ENCODE measurements at regions not wholly inside any gene's neighbourhood (a gene's known extent, or its start where the extent isn't known, plus 50 kb on each side); places are given as distances from the start of the nearest gene placed in this dataset.

DNA sequence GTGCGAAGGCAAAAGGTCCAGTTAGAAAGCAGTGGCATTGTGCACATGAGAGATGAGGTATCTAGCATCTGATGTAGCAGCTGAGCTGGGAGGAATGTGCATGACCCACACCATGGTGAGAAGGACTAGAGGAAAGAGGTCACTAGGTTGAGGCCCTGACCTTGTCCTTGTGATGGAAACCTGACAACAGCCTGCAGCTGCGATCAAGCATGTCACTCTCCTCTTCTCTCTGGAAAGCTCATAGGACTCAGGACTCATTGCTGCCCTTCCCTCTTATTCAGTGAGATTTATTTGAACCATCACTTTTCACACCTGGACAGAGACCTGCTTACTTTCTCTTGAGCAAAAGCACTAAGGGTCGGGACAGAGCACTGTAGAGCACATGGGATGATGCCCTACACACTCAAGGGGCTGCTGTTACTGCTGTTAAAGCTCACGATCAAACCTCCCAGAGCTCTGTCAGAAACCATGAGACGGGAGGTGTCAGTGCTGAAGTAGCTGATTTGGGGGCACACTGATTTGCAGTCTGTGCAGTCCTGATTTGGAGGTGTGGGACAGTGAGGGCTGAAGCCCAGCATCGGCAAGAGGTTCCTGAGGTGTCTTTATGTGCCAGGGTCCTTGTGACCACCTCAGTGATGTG lies 104.3 kb downstream of the VPREB1 start:
- H3K27me3 ChIP-seq (ENCODE audit: control insufficient read depth, insufficient read depth, low read length), result no peaks in the 10 kb centered on the region
- H3K9me3 ChIP-seq (ENCODE audit: control insufficient read depth, low read length), result no peaks in the 10 kb centered on the region
- peaks cover 4% of the 10 kb centered on the region for H3K4me1 ChIP-seq (ENCODE audit: control insufficient read depth, insufficient read depth, low read length)
- no peak overlapping the region for H3K9ac ChIP-seq (ENCODE audit: low read length)
- H3K36me3 ChIP-seq (ENCODE audit: control insufficient read depth, insufficient read depth, low read length), result no peaks in the 10 kb centered on the region
- H3K4me3 ChIP-seq (ENCODE audit: low read length), result no peak overlapping the region

DNA sequence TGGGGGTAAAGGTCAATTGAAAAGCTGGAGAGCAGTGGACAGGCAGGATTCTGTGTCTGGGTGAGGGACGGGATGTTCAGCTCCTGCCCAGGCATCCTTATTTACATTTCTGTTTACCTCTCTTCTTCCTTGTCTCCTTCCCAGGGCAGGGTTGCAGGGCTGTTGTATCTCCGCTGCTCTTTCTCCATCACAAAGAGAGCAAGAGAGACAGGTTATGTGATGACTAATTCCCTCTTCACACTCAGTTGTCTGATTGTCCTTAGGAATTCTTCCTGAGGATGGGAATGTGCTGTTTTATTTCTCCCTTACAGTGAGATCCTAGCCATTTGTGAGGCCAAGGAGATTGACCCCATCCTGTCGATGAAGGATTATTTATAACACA lies 104.9 kb downstream of the VPREB1 start:
- Histone ChIP-seq H3K4me3 (ENCODE audit: low read length) (no peak overlapping the region), H3K36me3 (ENCODE audit: control insufficient read depth, insufficient read depth, low read length) (no peaks in the 10 kb centered on the region), H3K9ac (ENCODE audit: low read length) (no peak overlapping the region), H3K9me3 (ENCODE audit: control insufficient read depth, low read length) (no peaks in the 10 kb centered on the region), H3K27me3 (ENCODE audit: control insufficient read depth, insufficient read depth, low read length) (no peaks in the 10 kb centered on the region), H3K4me1 (ENCODE audit: control insufficient read depth, insufficient read depth, low read length) (no peaks in the 10 kb centered on the region)

DNA sequence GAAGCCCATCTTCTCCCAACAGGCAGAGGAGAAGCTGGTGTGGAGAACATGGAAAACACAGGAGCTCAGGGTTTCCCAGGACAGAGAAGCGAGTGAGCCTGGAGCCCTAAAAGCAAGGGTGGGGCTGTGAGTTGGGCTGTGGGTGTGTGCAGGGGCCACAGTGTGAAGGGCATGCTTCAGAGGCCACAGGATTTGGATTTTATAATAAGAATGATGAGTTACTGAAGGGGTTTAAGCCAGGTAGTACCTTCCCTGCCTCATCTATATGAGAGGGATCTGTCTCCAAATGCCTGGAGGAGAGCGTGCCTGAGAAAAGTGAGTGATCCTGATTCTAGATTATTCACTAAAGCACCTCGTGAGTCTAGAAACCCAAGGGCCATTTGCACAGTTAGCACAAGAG lies 106.8 kb downstream of the VPREB1 start:
- no peaks in the 10 kb centered on the region for H3K36me3 ChIP-seq (ENCODE audit: control insufficient read depth, insufficient read depth, low read length)

DNA sequence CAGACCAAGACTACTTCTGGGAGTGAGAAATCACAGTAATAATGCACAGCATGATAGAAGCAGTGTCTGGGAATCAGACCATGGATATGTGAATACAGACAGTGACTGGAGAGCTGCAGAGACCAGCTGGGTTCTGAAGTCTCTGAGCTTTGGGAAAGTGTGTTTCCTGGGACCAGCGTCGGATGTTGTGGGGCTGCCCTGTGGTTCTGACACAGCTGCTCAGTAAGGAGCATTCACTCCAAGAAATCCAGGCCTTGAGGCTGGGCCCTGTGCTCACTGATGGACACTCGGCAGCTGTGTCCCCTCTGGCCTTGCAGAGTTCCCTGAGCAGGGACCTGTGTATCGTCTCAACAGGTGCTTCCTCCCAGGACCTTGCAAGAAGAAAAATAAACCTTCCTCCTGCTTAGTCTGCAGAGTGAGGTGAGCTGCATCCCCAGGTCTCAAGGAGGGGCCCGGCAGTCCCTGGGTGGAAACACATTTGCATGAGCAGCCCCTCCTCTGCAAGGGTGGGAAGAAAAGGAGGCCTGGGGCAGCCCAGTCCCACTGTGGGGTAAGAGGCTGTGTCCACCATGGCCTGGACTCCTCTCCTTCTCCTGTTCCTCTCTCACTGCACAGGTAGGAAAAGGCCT lies 107.9 kb downstream of the VPREB1 start:
- Histone ChIP-seq H3K9ac (ENCODE audit: low read length) (no peak overlapping the region), H3K4me3 (ENCODE audit: low read length) (no peak overlapping the region), H3K27me3 (ENCODE audit: control insufficient read depth, insufficient read depth, low read length) (peaks cover 8% of the 10 kb centered on the region), H3K36me3 (ENCODE audit: control insufficient read depth, insufficient read depth, low read length) (no peaks in the 10 kb centered on the region), H3K4me1 (ENCODE audit: control insufficient read depth, insufficient read depth, low read length) (no peaks in the 10 kb centered on the region), H3K9me3 (ENCODE audit: control insufficient read depth, low read length) (no peaks in the 10 kb centered on the region)

More for the DNA sequence above, 106.8 kb downstream of the VPREB1 start:
- no peaks in the 10 kb centered on the region for H3K4me1 ChIP-seq (ENCODE audit: control insufficient read depth, insufficient read depth, low read length)
- no peaks in the 10 kb centered on the region for H3K27me3 ChIP-seq (ENCODE audit: control insufficient read depth, insufficient read depth, low read length)
- H3K4me3 ChIP-seq (ENCODE audit: low read length), result no peak overlapping the region
- H3K9me3 ChIP-seq (ENCODE audit: control insufficient read depth, low read length), result no peaks in the 10 kb centered on the region
- no peak overlapping the region for H3K9ac ChIP-seq (ENCODE audit: low read length)

DNA sequence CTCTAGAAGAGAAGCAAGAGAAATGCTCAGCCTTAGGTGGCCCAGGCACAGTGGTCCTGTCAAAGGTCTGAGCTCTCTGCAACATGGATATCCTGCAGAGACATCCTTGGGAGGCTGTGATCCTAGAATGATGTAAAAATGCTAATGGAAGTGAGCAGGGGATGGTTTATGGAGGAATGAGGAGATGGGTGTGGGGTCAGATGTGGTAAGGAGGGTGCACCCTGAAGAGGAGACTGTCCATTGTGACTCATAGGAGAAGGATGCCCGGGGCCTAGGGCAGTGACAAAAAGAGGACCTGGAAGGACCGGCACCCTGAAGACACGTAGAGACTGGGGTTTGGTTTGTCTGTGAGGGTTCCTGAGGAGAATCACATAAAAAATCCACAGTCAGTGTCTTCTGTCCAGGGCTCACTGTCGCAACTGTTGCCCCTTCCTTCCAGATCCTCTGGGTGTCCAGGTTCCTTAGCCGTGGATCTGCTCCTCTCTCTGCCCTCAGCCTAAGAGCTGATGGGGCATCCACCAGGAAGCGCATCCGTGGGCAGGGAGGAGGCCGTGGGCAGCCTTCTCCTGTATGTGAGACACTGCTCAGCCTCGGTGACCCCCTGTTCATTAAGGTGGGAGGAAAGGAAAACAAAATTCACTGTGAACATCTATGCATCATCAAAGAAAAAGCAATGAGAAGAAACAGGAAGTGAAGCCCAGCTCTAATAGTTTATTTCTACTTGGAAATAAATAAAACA lies 110.7 kb downstream of the VPREB1 start:
- Histone ChIP-seq H3K4me1 (ENCODE audit: control insufficient read depth, insufficient read depth, low read length) (no peaks in the 10 kb centered on the region), H3K9ac (ENCODE audit: low read length) (no peak overlapping the region), H3K36me3 (ENCODE audit: control insufficient read depth, insufficient read depth, low read length) (no peaks in the 10 kb centered on the region), H3K9me3 (ENCODE audit: control insufficient read depth, low read length) (no peaks in the 10 kb centered on the region), H3K4me3 (ENCODE audit: low read length) (no peak overlapping the region), H3K27me3 (ENCODE audit: control insufficient read depth, insufficient read depth, low read length) (peaks cover 8% of the 10 kb centered on the region)

DNA sequence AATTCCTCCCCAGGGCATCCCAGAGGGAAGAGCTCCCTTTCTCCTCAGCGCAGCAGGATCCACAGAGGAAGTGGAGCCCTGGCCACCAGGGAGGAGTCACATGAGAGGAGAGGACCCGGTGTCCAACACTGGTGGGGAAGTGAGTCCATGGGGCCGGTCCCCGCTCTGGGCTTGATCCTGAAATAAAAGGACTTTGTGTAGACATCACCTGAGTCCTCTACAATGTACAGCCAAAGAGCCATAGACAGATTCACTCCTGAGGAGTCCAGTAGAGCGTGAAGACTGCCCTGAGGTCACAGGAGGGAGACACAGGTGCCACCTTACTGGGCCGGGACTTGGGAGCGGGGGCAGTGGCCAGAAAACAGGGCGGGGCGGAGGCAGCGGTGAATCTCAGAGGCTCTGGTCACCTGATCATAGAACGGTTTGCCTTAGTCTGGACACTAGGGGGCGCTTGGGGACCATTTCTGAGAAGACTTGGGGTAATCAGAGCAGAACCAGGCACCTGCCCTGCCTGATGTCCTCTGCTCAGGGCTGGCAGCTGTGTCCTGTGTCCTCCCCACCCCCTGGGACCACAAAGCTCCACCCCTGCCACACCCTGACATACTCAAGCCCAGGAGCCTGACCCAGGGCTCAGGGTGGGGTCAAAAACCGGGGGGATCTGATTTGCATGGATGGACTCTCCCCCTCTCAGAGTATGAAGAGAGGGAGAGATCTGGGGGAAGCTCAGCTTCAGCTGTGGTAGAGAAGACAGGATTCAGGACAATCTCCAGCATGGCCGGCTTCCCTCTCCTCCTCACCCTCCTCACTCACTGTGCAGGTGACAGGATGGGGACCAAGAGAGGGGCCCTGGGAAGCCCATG lies 112.7 kb downstream of the VPREB1 start:
- Histone ChIP-seq H3K9ac (ENCODE audit: low read length) (no peak overlapping the region), H3K36me3 (ENCODE audit: control insufficient read depth, insufficient read depth, low read length) (no peaks in the 10 kb centered on the region), H3K27me3 (ENCODE audit: control insufficient read depth, insufficient read depth, low read length) (peaks cover 8% of the 10 kb centered on the region), H3K4me1 (ENCODE audit: control insufficient read depth, insufficient read depth, low read length) (no peaks in the 10 kb centered on the region), H3K9me3 (ENCODE audit: control insufficient read depth, low read length) (no peaks in the 10 kb centered on the region), H3K4me3 (ENCODE audit: low read length) (no peak overlapping the region)

DNA sequence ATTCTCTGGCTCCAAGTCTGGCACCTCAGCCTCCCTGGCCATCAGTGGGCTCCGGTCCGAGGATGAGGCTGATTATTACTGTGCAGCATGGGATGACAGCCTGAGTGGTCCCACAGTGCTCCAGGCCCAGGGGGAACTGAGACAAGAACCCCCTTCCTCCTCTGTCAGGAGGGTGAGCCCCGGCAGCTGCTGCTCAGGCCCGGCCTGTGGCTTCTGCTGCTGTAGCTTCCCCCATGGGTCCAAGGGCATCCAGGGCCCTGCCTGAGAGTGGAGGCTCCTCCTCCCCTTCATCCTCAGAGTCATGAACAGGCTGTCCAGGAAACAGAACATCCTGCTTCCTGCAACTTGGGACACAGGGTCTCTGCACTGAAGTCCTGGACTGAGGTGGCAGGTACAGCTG lies 113.6 kb downstream of the VPREB1 start:
- peaks cover 8% of the 10 kb centered on the region for H3K27me3 ChIP-seq (ENCODE audit: control insufficient read depth, insufficient read depth, low read length)
- no peaks in the 10 kb centered on the region for H3K36me3 ChIP-seq (ENCODE audit: control insufficient read depth, insufficient read depth, low read length)
- no peak overlapping the region for H3K4me3 ChIP-seq (ENCODE audit: low read length)
- H3K9ac ChIP-seq (ENCODE audit: low read length), result no peak overlapping the region
- H3K9me3 ChIP-seq (ENCODE audit: control insufficient read depth, low read length), result no peaks in the 10 kb centered on the region
- H3K4me1 ChIP-seq (ENCODE audit: control insufficient read depth, insufficient read depth, low read length), result no peaks in the 10 kb centered on the region

DNA sequence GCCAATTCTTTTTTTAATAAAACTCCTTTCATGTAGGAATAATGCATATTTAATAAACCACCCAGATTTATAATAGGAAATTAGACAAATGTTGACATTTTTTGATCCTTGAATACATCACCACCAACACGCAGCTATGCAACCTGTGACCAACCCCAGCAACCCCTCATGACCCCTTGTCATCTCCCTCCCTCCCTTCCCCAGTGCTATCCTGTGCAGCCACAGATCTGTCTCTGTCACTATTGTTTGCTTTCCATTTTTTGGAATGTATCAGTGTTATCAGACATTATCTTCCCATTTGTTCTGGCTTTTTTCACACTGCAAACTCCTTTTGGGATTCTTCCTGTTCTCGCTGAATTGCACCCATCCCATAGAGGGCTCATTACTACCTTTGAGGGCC lies 114.1 kb downstream of the VPREB1 start:
- Histone ChIP-seq H3K27me3 (ENCODE audit: control insufficient read depth, insufficient read depth, low read length) (peaks cover 8% of the 10 kb centered on the region), H3K9ac (ENCODE audit: low read length) (no peak overlapping the region)

DNA sequence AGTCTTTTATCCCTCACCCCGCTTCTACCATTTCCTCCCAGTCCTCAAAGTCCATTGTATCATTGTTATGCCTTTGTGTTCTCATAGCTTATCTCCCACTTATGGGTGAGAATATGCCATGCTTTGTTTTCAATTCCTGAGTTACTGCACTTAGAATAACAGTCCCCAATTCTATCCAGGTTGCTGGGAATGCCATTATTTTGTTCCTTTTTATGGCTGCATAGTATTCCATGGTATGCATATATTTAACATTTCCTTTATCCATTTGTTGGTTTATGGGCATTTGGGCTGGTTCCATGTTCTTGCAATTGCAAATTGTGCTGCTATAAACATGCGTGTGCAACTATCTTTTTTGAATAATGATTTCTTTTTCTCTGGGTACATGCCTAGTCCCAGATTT lies 114.9 kb downstream of the VPREB1 start:
- Histone ChIP-seq H3K9me3 (ENCODE audit: control insufficient read depth, low read length) (no peaks in the 10 kb centered on the region), H3K9ac (ENCODE audit: low read length) (no peak overlapping the region), H3K4me3 (ENCODE audit: low read length) (no peak overlapping the region), H3K36me3 (ENCODE audit: control insufficient read depth, insufficient read depth, low read length) (no peaks in the 10 kb centered on the region), H3K4me1 (ENCODE audit: control insufficient read depth, insufficient read depth, low read length) (no peaks in the 10 kb centered on the region), H3K27me3 (ENCODE audit: control insufficient read depth, insufficient read depth, low read length) (peaks cover 8% of the 10 kb centered on the region)

More for the DNA sequence above, 114.1 kb downstream of the VPREB1 start:
- H3K36me3 ChIP-seq (ENCODE audit: control insufficient read depth, insufficient read depth, low read length), result no peaks in the 10 kb centered on the region
- H3K9me3 ChIP-seq (ENCODE audit: control insufficient read depth, low read length), result no peaks in the 10 kb centered on the region
- H3K4me3 ChIP-seq (ENCODE audit: low read length), result no peak overlapping the region
- H3K4me1 ChIP-seq (ENCODE audit: control insufficient read depth, insufficient read depth, low read length), result no peaks in the 10 kb centered on the region

DNA sequence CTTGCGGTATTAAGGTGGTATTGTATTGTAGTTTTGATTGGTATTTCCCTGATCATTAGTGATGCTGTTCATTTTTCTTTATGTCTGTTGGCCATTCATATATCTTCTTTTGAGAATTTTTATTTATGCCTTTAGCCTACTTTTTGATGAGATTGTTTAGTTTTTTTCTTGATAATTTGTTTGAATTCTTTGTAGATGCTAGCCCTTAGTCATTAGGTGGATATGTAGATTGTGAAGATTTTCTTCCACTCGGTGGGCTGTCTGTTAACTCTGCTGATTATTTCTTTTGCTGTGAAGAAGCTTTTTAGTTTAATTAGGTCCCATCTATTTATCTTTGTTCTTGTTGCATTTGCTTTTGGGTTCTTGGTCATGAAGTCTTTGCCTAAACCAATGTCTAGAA lies 115.4 kb downstream of the VPREB1 start:
- no peaks in the 10 kb centered on the region for H3K36me3 ChIP-seq (ENCODE audit: control insufficient read depth, insufficient read depth, low read length)
- no peaks in the 10 kb centered on the region for H3K9me3 ChIP-seq (ENCODE audit: control insufficient read depth, low read length)
- no peak overlapping the region for H3K4me3 ChIP-seq (ENCODE audit: low read length)
- peaks cover 8% of the 10 kb centered on the region for H3K27me3 ChIP-seq (ENCODE audit: control insufficient read depth, insufficient read depth, low read length)
- no peak overlapping the region for H3K9ac ChIP-seq (ENCODE audit: low read length)
- H3K4me1 ChIP-seq (ENCODE audit: control insufficient read depth, insufficient read depth, low read length), result no peaks in the 10 kb centered on the region

DNA sequence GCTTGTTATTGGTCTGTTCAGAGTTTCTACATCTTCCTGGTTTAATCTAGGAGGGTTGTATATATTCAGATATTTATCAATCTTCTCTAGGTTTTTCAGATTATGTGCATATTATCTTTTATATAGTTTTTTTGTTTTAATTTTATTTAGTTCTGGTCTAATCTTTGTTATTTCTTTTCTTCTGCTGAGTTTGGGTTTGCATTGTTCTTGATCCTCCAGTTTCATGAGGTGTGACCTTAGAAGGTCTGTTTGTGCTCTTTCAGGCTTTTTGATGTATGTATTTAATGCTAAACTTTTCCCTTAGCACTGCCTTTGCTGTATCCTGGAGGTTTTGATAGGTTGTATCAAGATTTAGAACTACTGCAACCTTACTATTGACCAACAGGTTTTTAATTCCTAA lies 117.7 kb downstream of the VPREB1 start:
- no peak overlapping the region for H3K9ac ChIP-seq (ENCODE audit: low read length)
- H3K36me3 ChIP-seq (ENCODE audit: control insufficient read depth, insufficient read depth, low read length), result no peaks in the 10 kb centered on the region
- no peaks in the 10 kb centered on the region for H3K9me3 ChIP-seq (ENCODE audit: control insufficient read depth, low read length)
- peaks cover 4% of the 10 kb centered on the region for H3K27me3 ChIP-seq (ENCODE audit: control insufficient read depth, insufficient read depth, low read length)
- H3K4me1 ChIP-seq (ENCODE audit: control insufficient read depth, insufficient read depth, low read length), result no peaks in the 10 kb centered on the region
- no peak overlapping the region for H3K4me3 ChIP-seq (ENCODE audit: low read length)

DNA sequence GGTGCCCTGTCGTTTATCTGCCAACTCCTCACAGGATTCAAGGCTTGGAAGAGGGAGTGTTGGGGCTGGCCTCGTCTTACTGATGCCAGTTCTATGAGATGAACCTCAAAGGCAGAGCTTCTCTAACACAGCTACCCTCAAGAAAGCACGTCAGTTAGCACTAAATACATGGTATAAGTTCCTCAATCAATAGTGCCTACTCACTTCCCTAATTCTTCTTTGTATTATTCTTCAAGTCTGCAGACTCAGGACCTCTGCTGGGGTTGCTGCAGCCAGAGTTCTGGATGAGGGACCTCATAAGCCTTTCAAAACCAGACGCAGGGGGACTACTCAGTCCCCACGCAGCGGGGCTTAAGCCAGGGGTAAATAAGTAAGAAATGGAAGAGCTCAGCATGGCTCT lies 118.3 kb downstream of the VPREB1 start:
- no peak overlapping the region for H3K9ac ChIP-seq (ENCODE audit: low read length)
- no peaks in the 10 kb centered on the region for H3K4me1 ChIP-seq (ENCODE audit: control insufficient read depth, insufficient read depth, low read length)
- H3K9me3 ChIP-seq (ENCODE audit: control insufficient read depth, low read length), result no peaks in the 10 kb centered on the region
- H3K27me3 ChIP-seq (ENCODE audit: control insufficient read depth, insufficient read depth, low read length), result peaks cover 3% of the 10 kb centered on the region
- H3K36me3 ChIP-seq (ENCODE audit: control insufficient read depth, insufficient read depth, low read length), result no peaks in the 10 kb centered on the region
- no peak overlapping the region for H3K4me3 ChIP-seq (ENCODE audit: low read length)

Measured in mucosa of stomach (tissue), 1 donor.